ENCODE measurements at regions not wholly inside any gene's neighbourhood (a gene's known extent, or its start where the extent isn't known, plus 50 kb on each side); places are given as distances from the start of the nearest gene placed in this dataset.

DNA sequence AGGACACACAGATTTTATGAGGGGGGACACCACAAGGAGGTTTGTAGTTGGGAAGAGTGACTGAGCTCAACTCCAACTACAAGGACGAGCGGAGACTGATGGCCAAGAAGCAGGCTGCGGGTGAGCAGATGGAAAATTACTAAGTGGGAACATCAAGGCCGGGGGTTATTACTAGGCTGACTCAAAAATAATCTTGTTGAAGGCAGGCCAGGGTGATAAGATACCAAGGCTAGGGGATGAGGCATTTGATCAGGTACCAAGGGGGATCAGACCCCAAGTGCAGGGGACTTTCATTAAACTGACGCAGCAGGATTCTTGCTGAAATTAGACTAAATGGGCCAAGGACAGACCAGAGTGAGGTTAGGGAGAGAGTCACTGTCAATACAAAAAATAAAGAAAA, 119.4 kb upstream of the SORBS2 start:
- TF ChIP-seq, protein P1, sequence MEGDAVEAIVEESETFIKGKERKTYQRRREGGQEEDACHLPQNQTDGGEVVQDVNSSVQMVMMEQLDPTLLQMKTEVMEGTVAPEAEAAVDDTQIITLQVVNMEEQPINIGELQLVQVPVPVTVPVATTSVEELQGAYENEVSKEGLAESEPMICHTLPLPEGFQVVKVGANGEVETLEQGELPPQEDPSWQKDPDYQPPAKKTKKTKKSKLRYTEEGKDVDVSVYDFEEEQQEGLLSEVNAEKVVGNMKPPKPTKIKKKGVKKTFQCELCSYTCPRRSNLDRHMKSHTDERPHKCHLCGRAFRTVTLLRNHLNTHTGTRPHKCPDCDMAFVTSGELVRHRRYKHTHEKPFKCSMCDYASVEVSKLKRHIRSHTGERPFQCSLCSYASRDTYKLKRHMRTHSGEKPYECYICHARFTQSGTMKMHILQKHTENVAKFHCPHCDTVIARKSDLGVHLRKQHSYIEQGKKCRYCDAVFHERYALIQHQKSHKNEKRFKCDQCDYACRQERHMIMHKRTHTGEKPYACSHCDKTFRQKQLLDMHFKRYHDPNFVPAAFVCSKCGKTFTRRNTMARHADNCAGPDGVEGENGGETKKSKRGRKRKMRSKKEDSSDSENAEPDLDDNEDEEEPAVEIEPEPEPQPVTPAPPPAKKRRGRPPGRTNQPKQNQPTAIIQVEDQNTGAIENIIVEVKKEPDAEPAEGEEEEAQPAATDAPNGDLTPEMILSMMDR (IDR thresholded peaks at IDR 0.05; ENCODE audit: low read depth, low read length) = no peak
- no peak for DNase-seq
- peaks cover 12% of the 10 kb centered on the region for H3K4me1 ChIP-seq
- no peaks in the 10 kb centered on the region for H3K9me3 ChIP-seq
- no peaks in the 10 kb centered on the region for H3K36me3 ChIP-seq
- no peak overlapping the region for H3K4me3 ChIP-seq (ENCODE audit: low read depth, low read length)
- H3K27me3 ChIP-seq = no peaks in the 10 kb centered on the region

DNA sequence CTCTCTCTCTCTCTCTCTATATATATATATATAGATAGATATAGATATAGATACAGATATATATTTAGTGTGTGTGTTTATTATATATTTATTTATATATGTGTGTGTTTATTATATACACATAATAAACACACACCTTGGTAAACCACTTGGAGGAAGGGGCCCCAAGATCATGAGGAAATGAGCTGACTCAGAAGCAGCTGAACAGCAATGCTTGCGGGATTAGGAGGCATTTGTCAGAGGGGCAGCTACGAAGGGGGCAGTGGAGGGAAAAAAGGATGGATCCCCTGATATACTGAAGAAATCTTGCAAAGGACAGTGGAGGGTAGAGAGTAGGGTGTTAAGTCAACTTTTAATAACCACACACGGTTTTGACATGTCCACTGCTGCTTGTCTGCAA, 120.0 kb upstream of the SORBS2 start:
- H3K9me3 ChIP-seq = no peaks in the 10 kb centered on the region
- H3K4me1 ChIP-seq = peaks cover 12% of the 10 kb centered on the region
- DNase-seq = no peak
- no peaks in the 10 kb centered on the region for H3K27me3 ChIP-seq
- no peaks in the 10 kb centered on the region for H3K36me3 ChIP-seq
- TF ChIP-seq, protein P1 (IDR thresholded peaks at IDR 0.05; ENCODE audit: low read depth, low read length) = no peak
- H3K4me3 ChIP-seq (ENCODE audit: low read depth, low read length) = no peak overlapping the region

DNA sequence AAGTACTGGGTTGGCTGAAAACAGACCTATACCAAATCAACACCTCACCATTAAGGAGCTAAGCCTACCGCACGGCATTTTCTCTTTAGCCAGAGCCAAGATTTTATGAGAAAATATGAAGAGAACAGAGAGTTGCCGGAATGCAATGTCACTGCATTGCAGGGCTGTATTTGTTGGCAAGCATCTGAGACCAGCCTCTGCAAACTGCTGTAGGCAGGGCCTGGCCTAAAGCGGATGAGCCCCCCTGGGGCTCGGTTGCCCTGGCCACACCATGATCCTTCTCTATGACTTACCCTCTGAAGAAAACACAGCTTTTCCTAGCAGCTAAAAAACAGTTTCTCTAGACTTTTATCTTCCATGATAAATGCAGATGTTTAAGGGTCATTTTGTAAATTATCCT, 120.5 kb upstream of the SORBS2 start:
- peaks cover 12% of the 10 kb centered on the region for H3K4me1 ChIP-seq
- no peaks in the 10 kb centered on the region for H3K27me3 ChIP-seq
- no peaks in the 10 kb centered on the region for H3K36me3 ChIP-seq
- H3K9me3 ChIP-seq = no peaks in the 10 kb centered on the region
- DNase-seq = no peak
- H3K4me3 ChIP-seq (ENCODE audit: low read depth, low read length) = no peak overlapping the region
- TF ChIP-seq, protein P1 (IDR thresholded peaks at IDR 0.05; ENCODE audit: low read depth, low read length) = no peak

DNA sequence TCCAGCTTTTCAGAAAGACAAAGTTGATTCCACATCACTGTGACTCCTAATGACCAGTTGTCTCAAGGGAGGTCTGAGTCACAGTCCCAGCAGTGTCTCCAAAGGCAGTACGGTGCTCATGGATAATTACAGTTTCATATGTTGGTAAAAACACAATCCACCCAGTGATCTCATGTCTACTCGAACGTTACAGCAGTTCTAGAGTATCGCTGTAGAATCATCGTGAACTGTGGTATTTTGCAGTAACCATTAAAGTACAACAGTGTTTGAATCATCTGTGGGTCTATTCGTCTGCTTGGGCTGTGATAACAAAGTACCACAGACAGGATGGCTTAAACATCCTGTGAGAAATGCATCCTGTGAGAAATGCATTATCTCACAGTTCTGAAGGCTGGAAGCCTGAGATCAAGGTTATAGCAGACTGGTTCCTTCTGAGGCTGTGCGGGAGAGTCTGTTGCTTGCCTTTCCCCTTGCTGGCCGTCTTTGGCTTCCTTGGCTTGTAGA, 121.1 kb upstream of the SORBS2 start:
- Histone ChIP-seq H3K36me3 (no peaks in the 10 kb centered on the region), H3K27me3 (no peaks in the 10 kb centered on the region), H3K4me3 (ENCODE audit: low read depth, low read length) (no peak overlapping the region), H3K9me3 (no peaks in the 10 kb centered on the region), H3K4me1 (peaks cover 12% of the 10 kb centered on the region)
- TF ChIP-seq, protein P1 (IDR thresholded peaks at IDR 0.05; ENCODE audit: low read depth, low read length) = no peak
- DNase-seq = peak; percentile 52

DNA sequence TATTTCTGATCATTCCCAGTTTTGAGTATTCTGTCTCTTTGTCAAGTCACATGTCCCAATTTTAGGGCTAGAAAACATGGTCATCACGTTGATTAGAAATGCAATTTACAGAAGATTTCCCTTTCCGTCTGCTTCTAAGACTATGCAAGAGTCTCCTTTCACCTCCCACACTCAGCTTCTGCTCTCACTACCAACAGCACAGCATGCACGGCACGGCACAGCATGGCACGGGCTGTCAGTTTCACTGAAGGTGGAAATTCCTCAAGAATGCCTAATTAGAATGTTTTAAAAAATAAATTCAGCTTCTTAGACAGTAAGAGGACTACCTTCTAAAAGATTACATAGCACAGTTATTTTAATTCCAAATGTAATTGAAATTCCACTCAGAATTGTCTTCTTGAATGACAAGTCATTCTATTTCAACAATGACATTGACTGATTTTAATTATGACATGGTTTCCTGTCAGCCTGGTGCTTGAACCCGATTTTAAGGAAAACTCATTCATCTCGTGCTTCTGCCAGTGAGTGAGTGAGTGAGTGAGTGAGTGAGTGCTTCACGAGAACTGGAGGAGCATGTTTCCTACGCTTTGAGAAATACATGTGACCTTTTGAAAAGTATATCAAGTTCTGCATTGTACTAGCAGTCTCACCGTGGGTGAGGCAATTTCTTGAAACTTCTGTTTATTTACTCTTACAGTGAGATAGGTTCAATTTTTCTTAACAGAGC, 124.8 kb upstream of the SORBS2 start:
- H3K9me3 ChIP-seq = no peaks in the 10 kb centered on the region
- H3K4me1 ChIP-seq = peaks cover 12% of the 10 kb centered on the region
- DNase-seq = no peak
- no peak overlapping the region for H3K4me3 ChIP-seq (ENCODE audit: low read depth, low read length)
- H3K36me3 ChIP-seq = no peaks in the 10 kb centered on the region
- TF ChIP-seq, protein P1 (IDR thresholded peaks at IDR 0.05; ENCODE audit: low read depth, low read length) = no peak
- H3K27me3 ChIP-seq = no peaks in the 10 kb centered on the region

DNA sequence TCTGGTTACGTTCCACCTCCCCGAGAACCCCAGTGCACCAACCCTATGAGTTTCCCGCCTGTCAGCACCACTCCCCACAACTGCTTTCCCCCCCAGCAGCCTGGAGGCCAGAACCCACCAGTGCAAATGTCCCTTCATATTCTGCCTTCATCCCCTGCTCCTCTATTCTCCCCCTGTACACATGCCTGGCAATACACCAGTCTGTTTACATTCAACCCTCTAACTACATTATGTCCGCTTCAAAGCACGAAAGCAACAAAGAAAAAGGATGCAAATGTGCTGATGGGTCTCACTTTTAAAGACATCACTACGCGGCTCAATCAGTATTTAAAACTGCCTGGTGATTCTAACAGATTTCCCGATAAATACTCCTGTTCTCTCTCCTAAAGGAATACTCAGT, 126.7 kb upstream of the SORBS2 start:
- Histone ChIP-seq H3K36me3 (no peaks in the 10 kb centered on the region), H3K27me3 (no peaks in the 10 kb centered on the region), H3K9me3 (no peaks in the 10 kb centered on the region), H3K4me3 (ENCODE audit: low read depth, low read length) (no peak overlapping the region), H3K4me1 (no peaks in the 10 kb centered on the region)
- no peak for DNase-seq
- TF ChIP-seq, protein P1 (IDR thresholded peaks at IDR 0.05; ENCODE audit: low read depth, low read length) = no peak
